Central memory CD8-positive, alpha-beta T cell (primary cell): ENCODE measurements at regions not wholly inside any gene's neighbourhood (a gene's known extent, or its start where the extent isn't known, plus 50 kb on each side); places are given as distances from the start of the nearest gene placed in this dataset.
"Not testable (repeated sequence)": the region's sequence is repeated elsewhere in the genome, so short reads cannot be mapped to it uniquely, and the experiment has no call there.

Source experiments
- ATAC-seq: fragments of 150-1000 bp; cut with Tn5 transposase; replicated peaks from 2 replicates; pipeline ENCODE4 v1.10.0; 2022; ENCODE audit warnings: mild to moderate bottlenecking, moderate FRiP score, moderate number of reproducible peaks; ENCODE audit not compliant: poor library complexity, severe bottlenecking; ENCODE audit errors: extremely low read depth
- DNase-seq, 2 donors: peaks; one replicate each; pipeline ENCODE4 v3.0.0; 2021; ENCODE audit warnings: low spot score in 2 of 2
- H3K27ac Mint-ChIP-seq: one replicate; pipeline ENCODE4 v1.8.0; 2022; ENCODE audit warnings: low read depth, mild to moderate bottlenecking, moderate library complexity, mixed read lengths
- H3K27me3 Mint-ChIP-seq: one replicate; pipeline ENCODE4 v1.8.0; 2022; ENCODE audit warnings: mixed read lengths
- H3K36me3 Mint-ChIP-seq: one replicate; pipeline ENCODE4 v1.8.0; 2022; ENCODE audit warnings: mild to moderate bottlenecking, moderate library complexity, mixed read lengths; ENCODE audit not compliant: insufficient read depth
- H3K4me1 Mint-ChIP-seq: one replicate; pipeline ENCODE4 v1.8.0; 2022; ENCODE audit warnings: mixed read lengths
- H3K4me3 Mint-ChIP-seq: one replicate; pipeline ENCODE4 v1.8.0; 2022; ENCODE audit warnings: mild to moderate bottlenecking, moderate library complexity, mixed read lengths
- H3K9me3 Mint-ChIP-seq: one replicate; pipeline ENCODE4 v1.8.0; 2022; ENCODE audit warnings: mixed read lengths

DNA sequence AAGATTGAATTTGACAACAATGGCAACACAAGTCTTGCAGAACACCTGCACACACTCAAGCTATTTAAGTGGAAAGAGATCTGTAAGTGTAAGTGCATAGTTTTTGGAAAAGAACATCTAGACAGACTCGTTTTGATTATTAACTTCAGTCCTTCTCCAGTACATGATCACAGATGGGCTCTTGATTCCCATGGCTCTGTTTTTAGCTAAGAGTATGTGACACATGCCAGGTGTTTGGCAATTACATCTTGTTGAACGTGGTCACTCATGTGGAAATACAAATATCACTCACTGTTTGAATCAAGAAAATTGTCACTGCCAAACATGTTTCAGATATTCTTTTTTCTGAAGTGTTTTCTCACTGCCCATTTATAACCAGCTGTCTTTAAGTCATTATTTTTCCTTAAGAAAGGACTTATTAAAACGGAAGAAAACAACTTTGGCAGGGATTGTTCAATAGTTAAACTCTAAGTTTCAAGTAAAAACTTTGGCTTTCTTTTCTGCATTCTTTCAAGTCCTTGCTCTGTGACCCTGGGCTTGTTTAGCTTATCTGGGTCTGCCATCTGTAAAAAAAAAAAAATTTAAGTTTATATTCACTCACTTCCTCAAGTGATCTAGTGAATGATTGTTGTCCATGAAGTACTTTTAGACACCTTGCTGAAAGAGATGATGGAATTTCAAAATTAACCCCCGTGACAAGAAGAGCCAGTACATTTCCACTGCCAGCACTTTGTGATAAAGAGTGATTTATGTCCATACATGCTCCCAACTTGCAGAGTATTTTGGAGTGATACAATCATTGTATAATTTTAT lies 125.4 kb downstream of the ATXN3L start:
- H3K27ac Mint-ChIP-seq = no peak overlapping the region
- no peaks in the 10 kb centered on the region for H3K9me3 Mint-ChIP-seq
- DNase-seq = no peak
- H3K27me3 Mint-ChIP-seq = no peaks in the 10 kb centered on the region
- H3K4me1 Mint-ChIP-seq = no peaks in the 10 kb centered on the region
- ATAC-seq = no peak
- no peak overlapping the region for H3K4me3 Mint-ChIP-seq
- H3K36me3 Mint-ChIP-seq = no peaks in the 10 kb centered on the region

DNA sequence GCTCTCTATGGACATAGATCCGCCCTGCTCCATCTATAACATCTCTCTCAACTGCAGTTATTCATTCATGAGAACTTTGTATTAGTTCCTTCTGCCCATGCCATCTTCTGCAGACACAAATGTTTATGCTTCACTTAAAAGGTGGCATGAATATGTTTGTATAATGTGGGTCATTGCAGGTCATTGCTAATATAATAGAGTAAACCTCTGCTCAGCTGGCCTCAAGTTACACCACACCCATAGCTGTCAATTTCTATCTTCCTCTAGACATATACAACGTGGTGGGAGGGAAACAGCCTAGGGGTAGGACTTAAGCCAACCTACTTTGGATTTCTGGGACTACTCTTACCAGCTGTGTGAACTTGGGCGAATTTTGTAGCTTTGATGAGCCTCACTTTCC lies 129.8 kb downstream of the ATXN3L start:
- Mint-ChIP-seq H3K36me3 (no peaks in the 10 kb centered on the region), H3K27ac (no peak overlapping the region), H3K4me1 (no peaks in the 10 kb centered on the region), H3K4me3 (no peak overlapping the region), H3K27me3 (no peaks in the 10 kb centered on the region), H3K9me3 (peaks cover 1% of the 10 kb centered on the region)
- DNase-seq (no peak), ATAC-seq (no peak)

DNA sequence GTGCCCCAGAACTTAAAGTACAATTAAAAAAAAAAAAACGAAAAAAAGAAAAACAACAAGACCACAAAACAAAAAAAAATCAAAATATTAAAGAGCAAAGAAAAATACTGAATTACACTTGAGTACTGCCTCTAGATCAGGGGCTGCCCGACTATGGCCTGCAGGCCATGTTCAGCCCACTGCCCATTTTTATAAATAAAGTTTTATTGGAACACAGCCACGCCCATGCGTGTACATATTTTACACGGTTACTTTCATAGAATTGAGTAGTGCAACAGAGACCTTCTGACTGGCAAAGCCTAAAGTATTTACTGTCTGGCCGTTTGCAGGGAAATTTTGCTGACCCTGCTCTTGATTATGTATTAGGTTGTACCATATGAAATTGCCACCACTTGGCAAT lies 130.5 kb downstream of the ATXN3L start:
- H3K36me3 Mint-ChIP-seq = no peaks in the 10 kb centered on the region
- H3K9me3 Mint-ChIP-seq = peaks cover 6% of the 10 kb centered on the region
- ATAC-seq (no peak), DNase-seq (no peak)
- no peaks in the 10 kb centered on the region for H3K27me3 Mint-ChIP-seq
- no peak overlapping the region for H3K4me3 Mint-ChIP-seq
- no peaks in the 10 kb centered on the region for H3K4me1 Mint-ChIP-seq
- H3K27ac Mint-ChIP-seq = no peak overlapping the region

GRCh38 chrX:13188731-13189309 lies 131.0 kb downstream of the ATXN3L start:
- DNase-seq (no peak), ATAC-seq (no peak)
- no peak overlapping the region for H3K27ac Mint-ChIP-seq
- no peaks in the 10 kb centered on the region for H3K36me3 Mint-ChIP-seq
- no peaks in the 10 kb centered on the region for H3K27me3 Mint-ChIP-seq
- H3K4me1 Mint-ChIP-seq = no peaks in the 10 kb centered on the region
- peaks cover 6% of the 10 kb centered on the region for H3K9me3 Mint-ChIP-seq
- no peak overlapping the region for H3K4me3 Mint-ChIP-seq

- not testable (repeated sequence) for H3K4me3 Mint-ChIP-seq, H3K27ac Mint-ChIP-seq, H3K4me1 Mint-ChIP-seq, DNase-seq, H3K36me3 Mint-ChIP-seq, H3K27me3 Mint-ChIP-seq, ATAC-seq, H3K9me3 Mint-ChIP-seq
Observed at GRCh38 chrX:13186643-13187042, 133.2 kb downstream of the ATXN3L start.

DNA sequence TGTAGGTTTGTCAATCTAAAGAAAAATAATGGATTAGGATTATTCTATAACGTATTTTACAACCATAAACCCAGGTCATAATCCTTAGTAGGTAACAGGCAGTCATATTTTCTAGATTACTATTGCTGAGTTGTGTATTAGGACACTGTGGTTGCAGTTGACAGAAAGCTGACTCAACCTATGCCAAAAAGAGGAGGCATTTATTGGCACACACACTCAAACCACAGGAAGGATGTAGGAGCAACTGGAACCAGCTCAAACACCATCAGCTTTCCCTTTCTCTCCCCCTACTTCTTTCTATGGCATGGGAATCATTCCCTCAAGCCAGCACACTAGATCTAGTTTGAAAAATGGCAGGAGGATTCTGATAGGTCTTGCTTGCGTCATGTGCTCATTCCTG lies 136.4 kb upstream of the FAM9C start:
- no peaks in the 10 kb centered on the region for H3K36me3 Mint-ChIP-seq
- no peaks in the 10 kb centered on the region for H3K27me3 Mint-ChIP-seq
- ATAC-seq (no peak), DNase-seq (no peak)
- no peak overlapping the region for H3K4me3 Mint-ChIP-seq
- H3K9me3 Mint-ChIP-seq = peaks cover 6% of the 10 kb centered on the region
- H3K4me1 Mint-ChIP-seq = no peaks in the 10 kb centered on the region
- H3K27ac Mint-ChIP-seq = no peak overlapping the region

- ATAC-seq (no peak), DNase-seq (no peak)
- no peaks in the 10 kb centered on the region for H3K36me3 Mint-ChIP-seq
- H3K27me3 Mint-ChIP-seq = no peaks in the 10 kb centered on the region
- no peaks in the 10 kb centered on the region for H3K9me3 Mint-ChIP-seq
- H3K4me3 Mint-ChIP-seq = no peak overlapping the region
- H3K4me1 Mint-ChIP-seq = no peaks in the 10 kb centered on the region
- no peak overlapping the region for H3K27ac Mint-ChIP-seq
Observed at GRCh38 chrX:13179586-13179985, 135.2 kb upstream of the FAM9C start.

GRCh38 chrX:13179100-13179499 lies 134.7 kb upstream of the FAM9C start:
- H3K4me3 Mint-ChIP-seq = no peak overlapping the region
- no peak overlapping the region for H3K27ac Mint-ChIP-seq
- no peaks in the 10 kb centered on the region for H3K9me3 Mint-ChIP-seq
- H3K4me1 Mint-ChIP-seq = no peaks in the 10 kb centered on the region
- H3K27me3 Mint-ChIP-seq = no peaks in the 10 kb centered on the region
- ATAC-seq (no peak), DNase-seq (no peak)
- no peaks in the 10 kb centered on the region for H3K36me3 Mint-ChIP-seq

DNA sequence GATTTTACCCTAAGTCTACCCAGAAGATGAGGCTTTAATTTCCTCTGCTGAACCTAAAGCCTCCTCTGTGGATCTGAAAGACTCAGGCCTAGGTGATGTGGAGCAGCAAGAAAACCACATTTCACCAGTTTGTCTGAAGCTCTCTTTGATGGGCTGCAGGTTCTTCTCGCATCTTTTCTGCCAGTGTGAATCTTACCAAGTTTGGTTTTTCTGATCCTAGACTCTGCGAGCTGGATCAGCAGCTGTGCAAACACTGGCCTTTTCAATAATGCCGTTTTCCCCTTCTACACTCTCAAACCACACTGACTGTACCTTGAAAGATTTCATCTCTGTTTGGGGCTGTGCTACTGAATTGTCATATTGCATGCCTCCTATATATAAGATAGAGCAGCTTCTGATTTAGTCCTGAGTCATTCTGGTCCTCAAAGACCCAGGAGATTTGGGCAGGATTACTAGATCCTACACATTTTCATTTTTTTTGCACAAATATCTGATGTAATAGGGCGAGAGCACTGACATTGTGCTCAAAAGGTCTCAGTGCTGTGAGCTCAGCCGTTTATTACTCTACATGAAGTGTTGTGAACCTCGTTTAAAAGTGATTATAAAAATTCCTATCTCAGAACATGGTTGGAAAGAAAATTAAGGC lies 133.6 kb upstream of the FAM9C start:
- ATAC-seq = no peak
- Mint-ChIP-seq H3K27ac (no peak overlapping the region), H3K4me1 (no peaks in the 10 kb centered on the region), H3K9me3 (no peaks in the 10 kb centered on the region), H3K36me3 (no peaks in the 10 kb centered on the region), H3K27me3 (no peaks in the 10 kb centered on the region), H3K4me3 (no peak overlapping the region)
- DNase-seq = no peak

- Mint-ChIP-seq H3K27ac (no peak overlapping the region), H3K27me3 (no peaks in the 10 kb centered on the region), H3K9me3 (no peaks in the 10 kb centered on the region), H3K4me1 (no peaks in the 10 kb centered on the region), H3K4me3 (no peak overlapping the region), H3K36me3 (no peaks in the 10 kb centered on the region)
- DNase-seq (no peak), ATAC-seq (no peak)
Observed at GRCh38 chrX:13175056-13175455, 130.6 kb upstream of the FAM9C start.

GRCh38 chrX:13170966-13171558 lies 126.6 kb upstream of the FAM9C start:
- H3K9me3 Mint-ChIP-seq = no peaks in the 10 kb centered on the region
- no peak for ATAC-seq
- no peak for DNase-seq
- H3K27ac Mint-ChIP-seq = no peak overlapping the region
- H3K4me1 Mint-ChIP-seq = peaks cover 8% of the 10 kb centered on the region
- no peaks in the 10 kb centered on the region for H3K27me3 Mint-ChIP-seq
- peaks cover 2% of the 10 kb centered on the region for H3K36me3 Mint-ChIP-seq
- no peak overlapping the region for H3K4me3 Mint-ChIP-seq

DNA sequence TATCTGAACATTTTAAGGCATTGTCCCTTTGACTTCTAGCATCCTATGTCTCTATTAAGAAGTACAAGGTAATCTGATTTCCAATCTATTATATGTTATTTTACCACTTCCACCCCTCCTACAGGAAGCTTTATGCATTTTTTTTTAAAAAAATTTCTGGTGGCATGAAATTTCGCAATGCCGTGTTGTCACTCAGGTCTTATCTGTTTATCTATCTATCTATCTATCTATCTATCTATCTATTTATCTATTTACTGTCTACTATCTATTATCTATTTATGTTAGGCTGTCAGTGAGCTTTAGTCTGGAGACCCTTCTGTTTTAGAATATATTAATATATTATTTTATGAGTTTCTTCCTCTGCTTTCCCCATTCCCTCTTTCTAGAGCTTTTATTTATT lies 125.3 kb upstream of the FAM9C start:
- ATAC-seq (no peak), DNase-seq (no peak)
- Mint-ChIP-seq H3K27me3 (no peaks in the 10 kb centered on the region), H3K27ac (no peak overlapping the region), H3K4me3 (no peak overlapping the region), H3K9me3 (no peaks in the 10 kb centered on the region), H3K4me1 (peaks cover 8% of the 10 kb centered on the region), H3K36me3 (peaks cover 3% of the 10 kb centered on the region)

- Mint-ChIP-seq H3K36me3 (peaks cover 3% of the 10 kb centered on the region), H3K4me3 (peak overlapping the region; percentile 45), H3K4me1 (peaks cover 8% of the 10 kb centered on the region), H3K9me3 (no peaks in the 10 kb centered on the region), H3K27ac (peak overlapping the region; percentile 64), H3K27me3 (no peaks in the 10 kb centered on the region)
- ATAC-seq (no peak), DNase-seq (no peak)
Observed at GRCh38 chrX:13168269-13168668, 123.8 kb upstream of the FAM9C start.
